Hepatocyte (in vitro differentiated cells): ENCODE measurements at regions not wholly inside any gene's neighbourhood (a gene's known extent, or its start where the extent isn't known, plus 50 kb on each side); places are given as distances from the start of the nearest gene placed in this dataset.

Experiments
- CTCF ChIP-seq: fragments of 200-600 bp; sonication (generic); IDR thresholded peaks from 2 replicates; pipeline ENCODE4 v1.5.1; 2016; ENCODE audit warnings: antibody characterized with exemption, mild to moderate bottlenecking; ENCODE audit not compliant: poor library complexity
- EZH2 ChIP-seq: fragments of 200-600 bp; sonication (generic); IDR thresholded peaks from 2 replicates; pipeline ENCODE4 v1.6.1; 2016; ENCODE audit warnings: antibody characterized with exemption, mild to moderate bottlenecking, borderline replicate concordance
- EZH2phosphoT487 ChIP-seq: fragments of 200-600 bp; sonication (generic); IDR thresholded peaks from one replicate; pipeline ENCODE4 v1.6.1; 2018; ENCODE audit warnings: antibody characterized with exemption, mild to moderate bottlenecking, low read depth, moderate library complexity; ENCODE audit not compliant: unreplicated experiment, severe bottlenecking

- TF ChIP-seq CTCF (no peak), EZH2phosphoT487 (no peak), EZH2 (no peak)
These were observed 1943.8 kb upstream of the PIK3C3 start for GRCh38 chr18:40011201-40011600.
